SU-DHL-6 (cell line): ENCODE measurements at regions not wholly inside any gene's neighbourhood (a gene's known extent, or its start where the extent isn't known, plus 50 kb on each side); places are given as distances from the start of the nearest gene placed in this dataset.

Experiments
- H2AFZ ChIP-seq: fragments of 200-600 bp; sonication (generic); 2 replicates; pipeline ENCODE4 v1.6.1; 2014; ENCODE audit warnings: low read depth, mild to moderate bottlenecking, moderate library complexity, mixed read lengths, antibody characterized with exemption, low read length; ENCODE audit not compliant: severe bottlenecking
- H3F3A ChIP-seq: fragments of 200-600 bp; shearing (Covaris generic); 2 replicates; pipeline ENCODE4 v1.6.0; 2016; ENCODE audit warnings: antibody characterized with exemption, mild to moderate bottlenecking; ENCODE audit not compliant: insufficient read depth
- H3K27ac ChIP-seq: fragments of 200-600 bp; sonication (generic); 2 replicates; pipeline ENCODE4 v1.5.1; 2016; ENCODE audit warnings: low read depth, mild to moderate bottlenecking, low read length, moderate library complexity, mixed read lengths
- H3K27me3 ChIP-seq: fragments of 200-600 bp; sonication (generic), shearing (Covaris generic); 2 replicates; pipeline ENCODE4 v1.6.0; 2014; ENCODE audit warnings: mild to moderate bottlenecking, low read length
- H3K36me3 ChIP-seq: fragments of 200-600 bp; sonication (generic); 2 replicates; pipeline ENCODE4 v1.6.1; 2014; ENCODE audit warnings: mild to moderate bottlenecking, low read length, mixed read lengths
- H3K4me2 ChIP-seq: fragments of 300-600, 200-600 bp; shearing (Covaris generic), sonication (generic); 2 replicates; pipeline ENCODE4 v1.6.0; 2014; ENCODE audit warnings: low read length, low read depth, mild to moderate bottlenecking; ENCODE audit not compliant: poor library complexity, severe bottlenecking
- H3K4me3 ChIP-seq: fragments of 200-600 bp; sonication (generic); 2 replicates; pipeline ENCODE4 v1.5.1; 2014; ENCODE audit warnings: antibody characterized with exemption, low read length, mild to moderate bottlenecking, mixed read lengths; ENCODE audit not compliant: insufficient read depth, poor library complexity, severe bottlenecking
- H3K79me2 ChIP-seq: fragments of 200-600 bp; sonication (generic); 2 replicates; pipeline ENCODE4 v1.6.1; 2014; ENCODE audit warnings: mild to moderate bottlenecking, low read length, moderate library complexity; ENCODE audit not compliant: insufficient read depth
- H3K9ac ChIP-seq: fragments of 200-600 bp; sonication (generic); 2 replicates; pipeline ENCODE4 v1.7.0; 2014; ENCODE audit warnings: mild to moderate bottlenecking, low read length
- H3K9me2 ChIP-seq: fragments of 200-600 bp; sonication (generic); replicated peaks from 2 replicates; pipeline ENCODE4 v1.6.1; 2014; ENCODE audit warnings: low read length; ENCODE audit not compliant: insufficient read depth
- H3K9me3 ChIP-seq: fragments of 200-600 bp; sonication (generic); 2 replicates; pipeline ENCODE4 v1.6.1; 2014; ENCODE audit warnings: low read length, mixed read lengths; ENCODE audit not compliant: insufficient read depth
- H4K20me1 ChIP-seq: fragments of 200-600 bp; sonication (generic); 2 replicates; pipeline ENCODE4 v1.6.1; 2014; ENCODE audit warnings: low read depth, mild to moderate bottlenecking, antibody characterized with exemption, low read length, moderate library complexity, mixed read lengths
- CTCF ChIP-seq: fragments of 200-600 bp; sonication (generic); IDR thresholded peaks from one replicate; pipeline ENCODE4 v1.5.1; 2017; ENCODE audit warnings: antibody characterized with exemption, mild to moderate bottlenecking, low read length, moderate library complexity; ENCODE audit not compliant: insufficient read depth, poor library complexity, severe bottlenecking
- EZH2phosphoT487 ChIP-seq: fragments of 200-600 bp; sonication (generic), shearing (Covaris generic); conservative IDR thresholded peaks from 2 replicates; pipeline ENCODE4 v1.6.1; 2018; ENCODE audit warnings: mild to moderate bottlenecking, antibody characterized with exemption, low read length, moderate library complexity, mixed read lengths

GRCh38 chr20:24363031-24363430 lies 106.4 kb upstream of the SYNDIG1 start:
- H3K27ac ChIP-seq: no peak overlapping the region
- no peak overlapping the region for H3K4me3 ChIP-seq
- peaks cover 10% of the 10 kb centered on the region; the same call in 1 of the 2 replicates for H3K9me3 ChIP-seq
- no peaks in the 10 kb centered on the region for H4K20me1 ChIP-seq
- TF ChIP-seq EZH2phosphoT487: no peak
- H3K9ac ChIP-seq: no peak overlapping the region
- no peaks in the 10 kb centered on the region for H3K79me2 ChIP-seq
- no peaks in the 10 kb centered on the region for H3K36me3 ChIP-seq
- H3K27me3 ChIP-seq: no peaks in the 10 kb centered on the region
- H3F3A ChIP-seq: no peaks in the 10 kb centered on the region
- no peak overlapping the region for H2AFZ ChIP-seq
- no peaks in the 10 kb centered on the region for H3K9me2 ChIP-seq
- H3K4me2 ChIP-seq: no peak overlapping the region

- H2AFZ ChIP-seq: no peak overlapping the region
- no peaks in the 10 kb centered on the region for H3F3A ChIP-seq
- no peaks in the 10 kb centered on the region for H4K20me1 ChIP-seq
- no peaks in the 10 kb centered on the region for H3K36me3 ChIP-seq
- H3K27ac ChIP-seq: no peak overlapping the region
- no peak for TF ChIP-seq CTCF
- TF ChIP-seq EZH2phosphoT487: no peak
- no peak overlapping the region for H3K9ac ChIP-seq
- H3K79me2 ChIP-seq: no peaks in the 10 kb centered on the region
- no peaks in the 10 kb centered on the region for H3K9me2 ChIP-seq
- H3K4me3 ChIP-seq: no peak overlapping the region
- no peaks in the 10 kb centered on the region for H3K27me3 ChIP-seq
- peaks cover 10% of the 10 kb centered on the region; the same call in 1 of the 2 replicates for H3K9me3 ChIP-seq
- H3K4me2 ChIP-seq: no peak overlapping the region
Measured at GRCh38 chr20:24362080-24362479, 107.3 kb upstream of the SYNDIG1 start.

GRCh38 chr20:24361541-24361940 lies 107.9 kb upstream of the SYNDIG1 start:
- Histone ChIP-seq H3K36me3 (no peaks in the 10 kb centered on the region), H2AFZ (no peak overlapping the region), H3K27ac (no peak overlapping the region), H3K9ac (no peak overlapping the region), H3K79me2 (no peaks in the 10 kb centered on the region), H3K4me3 (no peak overlapping the region), H3K27me3 (no peaks in the 10 kb centered on the region), H3F3A (no peaks in the 10 kb centered on the region), H3K9me3 (peaks cover 10% of the 10 kb centered on the region; the same call in 1 of the 2 replicates), H3K4me2 (no peak overlapping the region), H3K9me2 (no peaks in the 10 kb centered on the region), H4K20me1 (no peaks in the 10 kb centered on the region)
- TF ChIP-seq CTCF (no peak), EZH2phosphoT487 (no peak)

GRCh38 chr20:24360531-24360930 lies 108.9 kb upstream of the SYNDIG1 start:
- H3K79me2 ChIP-seq: no peaks in the 10 kb centered on the region
- H3K27me3 ChIP-seq: no peaks in the 10 kb centered on the region
- no peak overlapping the region for H2AFZ ChIP-seq
- no peaks in the 10 kb centered on the region for H3K36me3 ChIP-seq
- H3K9ac ChIP-seq: no peak overlapping the region
- no peak overlapping the region for H3K4me2 ChIP-seq
- no peak overlapping the region for H3K27ac ChIP-seq
- no peaks in the 10 kb centered on the region for H3F3A ChIP-seq
- TF ChIP-seq CTCF: no peak
- no peak for TF ChIP-seq EZH2phosphoT487
- no peak overlapping the region for H3K4me3 ChIP-seq
- H3K9me3 ChIP-seq: peaks cover 10% of the 10 kb centered on the region; the same call in 1 of the 2 replicates
- no peaks in the 10 kb centered on the region for H3K9me2 ChIP-seq
- H4K20me1 ChIP-seq: no peaks in the 10 kb centered on the region
